MCF 10A (cell line): ENCODE measurements at regions not wholly inside any gene's neighbourhood (a gene's known extent, or its start where the extent isn't known, plus 50 kb on each side); places are given as distances from the start of the nearest gene placed in this dataset.

Experiments
- BruUV-seq: library from RNA; stranded (reverse); fragments of 400-500 nt; replicated peaks from 2 replicates; lab custom pipeline; 2021; lab: Mats Ljungman, UMichigan
- CTCF ChIA-PET: fragments of 300-600 bp; sonication (Branson Sonifier 250); formaldehyde crosslinking; extraction: SDS; loops from one replicate; lab custom pipeline; 2021; ENCODE audit warnings: antibody characterized with exemption, inconsistent platforms; lab: Yijun Ruan, JAX
- POLR2A ChIA-PET: fragments of 300-600, 350-650 bp; sonication (Branson Sonifier 250); formaldehyde crosslinking; extraction: SDS; loops from one replicate; lab custom pipeline; 2020; ENCODE audit warnings: antibody characterized with exemption, inconsistent platforms; lab: Yijun Ruan, JAX
- DNase-seq: peaks from one replicate; pipeline ENCODE4 v3.0.0-alpha.2; 2018; ENCODE audit not compliant: unreplicated experiment
- H3K27ac Mint-ChIP-seq: one replicate; pipeline ENCODE4 v1.8.0; 2022; ENCODE audit warnings: mild to moderate bottlenecking, low read depth, mixed read lengths; ENCODE audit not compliant: unreplicated experiment
- H3K27me3 Mint-ChIP-seq: one replicate; pipeline ENCODE4 v1.8.0; 2022; ENCODE audit warnings: mixed read lengths; ENCODE audit not compliant: insufficient read depth, unreplicated experiment
- H3K36me3 Mint-ChIP-seq: one replicate; pipeline ENCODE4 v1.8.0; 2022; ENCODE audit warnings: mild to moderate bottlenecking, moderate library complexity, mixed read lengths; ENCODE audit not compliant: insufficient read depth, unreplicated experiment
- H3K4me1 Mint-ChIP-seq: one replicate; pipeline ENCODE4 v1.8.0; 2022; ENCODE audit warnings: mixed read lengths; ENCODE audit not compliant: insufficient read depth, unreplicated experiment
- H3K4me3 Mint-ChIP-seq: one replicate; pipeline ENCODE4 v1.8.0; 2022; ENCODE audit warnings: mild to moderate bottlenecking, moderate library complexity, mixed read lengths; ENCODE audit not compliant: unreplicated experiment
- H3K9me3 Mint-ChIP-seq: one replicate; pipeline ENCODE4 v1.8.0; 2022; ENCODE audit warnings: mixed read lengths; ENCODE audit not compliant: unreplicated experiment
- intact Hi-C: fragments of 100-400 bp; cut with micrococcal nuclease; formaldehyde crosslinking; loops from 2 replicates; pipeline ENCODE4 v1.14.1; 2022
- TF ChIP-seq, protein P1 (sequence below): fragments of 200-600 bp; IDR thresholded peaks from one replicate; pipeline ENCODE4 v1.8.0; 2022; ENCODE audit warnings: antibody characterized with exemption, mild to moderate bottlenecking; ENCODE audit not compliant: unreplicated experiment

DNA sequence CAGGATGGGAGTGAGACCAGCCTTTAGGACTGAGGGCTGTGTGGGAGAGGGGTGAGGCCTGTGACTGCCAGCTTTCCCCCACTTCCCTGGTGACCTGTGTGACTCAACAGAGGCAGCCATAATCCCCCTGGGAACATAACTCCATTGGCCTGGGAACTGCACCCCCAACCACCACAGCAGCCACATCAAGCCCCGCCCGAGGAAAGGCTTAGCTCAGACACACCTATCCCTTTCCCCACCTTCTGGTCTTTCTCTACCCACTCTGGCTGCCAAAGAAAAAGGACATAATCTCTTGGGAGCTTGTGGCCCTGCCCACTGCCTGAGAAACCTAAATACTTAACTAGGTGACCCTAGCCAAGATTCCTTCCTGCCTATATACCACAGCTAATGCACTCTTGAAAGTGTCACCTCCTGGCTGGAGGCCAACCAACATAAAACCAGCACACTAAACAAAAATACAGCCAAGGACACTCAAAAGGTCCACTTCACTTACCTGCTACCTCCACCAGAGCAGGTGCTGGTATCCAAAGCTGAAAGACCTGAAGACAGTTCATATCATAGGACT, 406.6 kb upstream of the CAMK1G start:
- no peak for DNase-seq
- no TSS peak for BruUV-seq
- H3K27ac Mint-ChIP-seq = no peak overlapping the region
- H3K9me3 Mint-ChIP-seq = peaks cover 17% of the 10 kb centered on the region
- H3K36me3 Mint-ChIP-seq = no peaks in the 10 kb centered on the region
- CTCF ChIA-PET = interaction anchor here (1.0 to 5.5 kb wide), 8 partner anchors 8 to 524 kb away, joined by 3 to 32 read pairs (median 4); no protein-coding TSS in a partner anchor
- peaks cover 7% of the 10 kb centered on the region for H3K4me1 Mint-ChIP-seq
- POLR2A ChIA-PET = interaction anchor here (0.7 to 2.0 kb wide), 5 partner anchors 8 to 391 kb away, joined by 3 to 5 read pairs (median 4); no protein-coding TSS in a partner anchor
- no peak overlapping the region for H3K4me3 Mint-ChIP-seq
- peaks cover 27% of the 10 kb centered on the region for H3K27me3 Mint-ChIP-seq
- intact Hi-C loops = no loop called here
- TF ChIP-seq, protein P1, sequence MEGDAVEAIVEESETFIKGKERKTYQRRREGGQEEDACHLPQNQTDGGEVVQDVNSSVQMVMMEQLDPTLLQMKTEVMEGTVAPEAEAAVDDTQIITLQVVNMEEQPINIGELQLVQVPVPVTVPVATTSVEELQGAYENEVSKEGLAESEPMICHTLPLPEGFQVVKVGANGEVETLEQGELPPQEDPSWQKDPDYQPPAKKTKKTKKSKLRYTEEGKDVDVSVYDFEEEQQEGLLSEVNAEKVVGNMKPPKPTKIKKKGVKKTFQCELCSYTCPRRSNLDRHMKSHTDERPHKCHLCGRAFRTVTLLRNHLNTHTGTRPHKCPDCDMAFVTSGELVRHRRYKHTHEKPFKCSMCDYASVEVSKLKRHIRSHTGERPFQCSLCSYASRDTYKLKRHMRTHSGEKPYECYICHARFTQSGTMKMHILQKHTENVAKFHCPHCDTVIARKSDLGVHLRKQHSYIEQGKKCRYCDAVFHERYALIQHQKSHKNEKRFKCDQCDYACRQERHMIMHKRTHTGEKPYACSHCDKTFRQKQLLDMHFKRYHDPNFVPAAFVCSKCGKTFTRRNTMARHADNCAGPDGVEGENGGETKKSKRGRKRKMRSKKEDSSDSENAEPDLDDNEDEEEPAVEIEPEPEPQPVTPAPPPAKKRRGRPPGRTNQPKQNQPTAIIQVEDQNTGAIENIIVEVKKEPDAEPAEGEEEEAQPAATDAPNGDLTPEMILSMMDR = no peak

- Mint-ChIP-seq H3K36me3 (no peaks in the 10 kb centered on the region), H3K27ac (no peak overlapping the region), H3K4me3 (no peak overlapping the region), H3K9me3 (peaks cover 26% of the 10 kb centered on the region), H3K27me3 (peaks cover 18% of the 10 kb centered on the region), H3K4me1 (no peaks in the 10 kb centered on the region)
- TF ChIP-seq, protein P1 = no peak
- intact Hi-C loops = no loop called here
- POLR2A ChIA-PET = interaction anchor here (0.6 to 1.2 kb wide), 2 partner anchors 12 to 390 kb away, joined by 3 to 4 read pairs; no protein-coding TSS in a partner anchor
- DNase-seq = no peak
- BruUV-seq = no TSS peak
- CTCF ChIA-PET = interaction anchor here (0.6 to 1.7 kb wide), 5 partner anchors 15 to 687 kb away, joined by 3 to 13 read pairs (median 4); no protein-coding TSS in a partner anchor
Observed at GRCh38 chr1:209183195-209183594, 400.3 kb upstream of the CAMK1G start.

GRCh38 chr1:209187589-209187988, 395.9 kb upstream of the CAMK1G start:
- Mint-ChIP-seq H3K27me3 (no peaks in the 10 kb centered on the region), H3K9me3 (peaks cover 16% of the 10 kb centered on the region), H3K4me1 (no peaks in the 10 kb centered on the region), H3K36me3 (no peaks in the 10 kb centered on the region), H3K27ac (no peak overlapping the region), H3K4me3 (no peak overlapping the region)
- ChIA-PET POLR2A (no interaction called here), CTCF (interaction anchor here (0.6 to 0.9 kb wide), 3 partner anchors 16 to 635 kb away, joined by 3 to 5 read pairs (median 4); no protein-coding TSS in a partner anchor)
- TF ChIP-seq, protein P1 = no peak
- intact Hi-C loops = no loop called here
- no peak for DNase-seq
- BruUV-seq = no TSS peak

DNA sequence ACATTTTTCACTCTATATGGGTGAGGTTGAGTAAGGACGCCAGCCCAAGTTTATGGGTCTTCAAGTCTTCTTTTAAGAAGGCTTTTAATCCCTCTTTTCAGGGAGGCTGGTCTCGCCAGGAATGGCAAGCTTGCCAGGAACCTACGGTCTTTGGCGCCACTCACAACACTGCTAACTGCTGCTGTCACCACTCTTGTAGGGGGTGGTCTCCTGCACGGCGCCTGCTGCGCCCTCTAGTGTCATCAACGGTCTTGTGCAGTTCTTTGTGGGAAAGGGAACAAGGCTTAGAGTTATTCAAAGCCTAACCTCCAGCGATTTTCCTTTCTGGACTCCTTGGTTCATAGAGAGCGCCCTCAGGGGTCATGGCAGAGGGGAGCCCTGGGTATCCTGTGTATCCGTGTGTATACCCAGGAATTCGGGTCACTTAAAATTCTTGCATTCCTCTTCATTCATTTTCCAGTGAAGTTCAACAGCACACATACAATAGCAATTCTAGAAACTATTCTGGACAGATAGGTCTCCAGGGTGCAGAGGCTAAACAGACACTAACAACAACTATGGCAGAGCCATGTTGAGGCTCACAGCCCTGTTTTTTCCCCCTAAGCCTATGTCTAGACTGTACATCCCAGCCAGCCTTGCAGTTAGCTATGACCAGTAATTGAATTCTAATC, 392.8 kb upstream of the CAMK1G start:
- H3K4me3 Mint-ChIP-seq = no peak overlapping the region
- DNase-seq = peak; percentile 85
- H3K4me1 Mint-ChIP-seq = no peaks in the 10 kb centered on the region
- BruUV-seq = no TSS peak
- CTCF ChIA-PET = interaction anchor here (0.6 to 7.8 kb wide), 19 partner anchors 11 to 541 kb away, joined by 3 to 68 read pairs (median 5); no protein-coding TSS in a partner anchor
- TF ChIP-seq, protein P1 = peak; percentile 96
- no peak overlapping the region for H3K27ac Mint-ChIP-seq
- POLR2A ChIA-PET = interaction anchor here (1.4 kb wide), 1 partner anchor 164 kb away, joined by 3 read pairs; no protein-coding TSS in a partner anchor
- H3K36me3 Mint-ChIP-seq = no peaks in the 10 kb centered on the region
- H3K27me3 Mint-ChIP-seq = no peaks in the 10 kb centered on the region
- peaks cover 10% of the 10 kb centered on the region for H3K9me3 Mint-ChIP-seq
- intact Hi-C loops = loop anchor here (1.0 kb wide), 3 partner anchors 114 to 946 kb away; partner anchors contain the start of gene PLXNA2
